Panc1 (cell line): ENCODE measurements at regions not wholly inside any gene's neighbourhood (a gene's known extent, or its start where the extent isn't known, plus 50 kb on each side); places are given as distances from the start of the nearest gene placed in this dataset.

Source experiments
- ATAC-seq: fragments of 200-7000 bp; cut with Tn5 transposase; 2 replicates; pipeline ENCODE4 v1.9.1; 2020; ENCODE audit warnings: mild to moderate bottlenecking, moderate library complexity
- BruUV-seq: library from RNA; stranded (reverse); fragments of 400-500 nt; replicated peaks from 2 replicates; lab custom pipeline; 2021; lab: Mats Ljungman, UMichigan
- CTCF ChIA-PET: fragments of 300-600 bp; sonication (Branson Sonifier 250); formaldehyde crosslinking; loops from one replicate; lab custom pipeline; 2022; ENCODE audit warnings: antibody characterized with exemption; lab: Charles Lee
- POLR2A ChIA-PET: fragments of 300-600 bp; sonication (Branson Sonifier 250); formaldehyde crosslinking; loops from one replicate; lab custom pipeline; 2022; ENCODE audit warnings: antibody characterized with exemption; lab: Charles Lee
- DNase-seq: peaks from one replicate; pipeline ENCODE4 v3.0.0-alpha.2; 2010; ENCODE audit warnings: low read depth, low spot score
- H3K27ac ChIP-seq: 2 replicates; pipeline ENCODE4 v1.5.1; 2011; ENCODE audit warnings: mild to moderate bottlenecking, low read length, inconsistent platforms
- H3K27me3 ChIP-seq: fragments of 200-500 bp; sonication (Bioruptor generic); 2 replicates; pipeline ENCODE4 v1.6.0; 2014; ENCODE audit warnings: low read length, inconsistent platforms; ENCODE audit not compliant: control insufficient read depth, insufficient read depth
- H3K36me3 ChIP-seq: fragments of 200-500 bp; sonication (Bioruptor generic); 2 replicates; pipeline ENCODE4 v1.5.1; 2014; ENCODE audit warnings: inconsistent platforms, mild to moderate bottlenecking, low read length, moderate library complexity; ENCODE audit not compliant: control insufficient read depth, insufficient read depth
- H3K4me1 ChIP-seq: 2 replicates; pipeline ENCODE4 v1.5.1; 2011; ENCODE audit warnings: inconsistent platforms, mild to moderate bottlenecking, low read length, moderate library complexity; ENCODE audit not compliant: control insufficient read depth, insufficient read depth
- H3K4me3 ChIP-seq, 2 experiments: 2 replicates each; pipeline ENCODE4 v1.5.1; 2011 to 2012; ENCODE audit warnings: low read depth in 2 of 2, low read length in 2 of 2, mild to moderate bottlenecking in 2 of 2, inconsistent platforms in 1 of 2, moderate library complexity in 1 of 2
- H3K9me3 ChIP-seq: fragments of 200-500 bp; sonication (Bioruptor generic); 2 replicates; pipeline ENCODE4 v1.5.1; 2014; ENCODE audit warnings: low read depth, mild to moderate bottlenecking, inconsistent platforms, low read length, moderate library complexity; ENCODE audit not compliant: control insufficient read depth, insufficient read depth
- CTCF ChIP-seq: fragments of 450-650 bp; IDR thresholded peaks from 2 replicates; pipeline ENCODE4 v1.5.1; 2017; ENCODE audit warnings: mild to moderate bottlenecking
- POLR2AphosphoS5 ChIP-seq: IDR thresholded peaks from 2 replicates; pipeline ENCODE4 v1.6.1; 2012; ENCODE audit warnings: mild to moderate bottlenecking, low read depth, low read length, moderate library complexity
- SIN3A ChIP-seq: IDR thresholded peaks from 2 replicates; pipeline ENCODE4 v1.6.1; 2012; ENCODE audit warnings: low read depth, mild to moderate bottlenecking, low read length, moderate library complexity, borderline replicate concordance; ENCODE audit not compliant: insufficient read depth
- TCF7L2 ChIP-seq: IDR thresholded peaks from 2 replicates; pipeline ENCODE4 v1.6.1; 2011; ENCODE audit warnings: mild to moderate bottlenecking, low read depth, low read length, inconsistent platforms
- in situ Hi-C: cut with HindIII; loops from 2 replicates; pipeline ENCODE4 v1.10.0; 2016; ENCODE audit warnings: low sequenced_read_pairs, low pct_unique_long_range_greater_than_20kb
- intact Hi-C: fragments of 100-400 bp; cut with micrococcal nuclease; formaldehyde crosslinking; loops from one replicate; pipeline ENCODE4 v1.10.0; 2022; ENCODE audit not compliant: unreplicated experiment
- TF ChIP-seq, protein P1 (sequence below), 2 experiments: IDR thresholded peaks; 2 replicates each; pipeline ENCODE4 v1.6.1; 2011 to 2012; ENCODE audit warnings: low read depth in 2 of 2, control low read depth in 1 of 2, low read length in 1 of 2, mild to moderate bottlenecking in 1 of 2, moderate library complexity in 1 of 2; ENCODE audit not compliant: insufficient read depth in 1 of 2

- ATAC-seq (no peak), DNase-seq (no peak)
- in situ Hi-C loops = no loop called here
- no TSS peak for BruUV-seq
- intact Hi-C loops = no loop called here
- TF ChIP-seq SIN3A = no peak
- no peak for TF ChIP-seq TCF7L2
- TF ChIP-seq POLR2AphosphoS5 = no peak
- TF ChIP-seq, protein P1, sequence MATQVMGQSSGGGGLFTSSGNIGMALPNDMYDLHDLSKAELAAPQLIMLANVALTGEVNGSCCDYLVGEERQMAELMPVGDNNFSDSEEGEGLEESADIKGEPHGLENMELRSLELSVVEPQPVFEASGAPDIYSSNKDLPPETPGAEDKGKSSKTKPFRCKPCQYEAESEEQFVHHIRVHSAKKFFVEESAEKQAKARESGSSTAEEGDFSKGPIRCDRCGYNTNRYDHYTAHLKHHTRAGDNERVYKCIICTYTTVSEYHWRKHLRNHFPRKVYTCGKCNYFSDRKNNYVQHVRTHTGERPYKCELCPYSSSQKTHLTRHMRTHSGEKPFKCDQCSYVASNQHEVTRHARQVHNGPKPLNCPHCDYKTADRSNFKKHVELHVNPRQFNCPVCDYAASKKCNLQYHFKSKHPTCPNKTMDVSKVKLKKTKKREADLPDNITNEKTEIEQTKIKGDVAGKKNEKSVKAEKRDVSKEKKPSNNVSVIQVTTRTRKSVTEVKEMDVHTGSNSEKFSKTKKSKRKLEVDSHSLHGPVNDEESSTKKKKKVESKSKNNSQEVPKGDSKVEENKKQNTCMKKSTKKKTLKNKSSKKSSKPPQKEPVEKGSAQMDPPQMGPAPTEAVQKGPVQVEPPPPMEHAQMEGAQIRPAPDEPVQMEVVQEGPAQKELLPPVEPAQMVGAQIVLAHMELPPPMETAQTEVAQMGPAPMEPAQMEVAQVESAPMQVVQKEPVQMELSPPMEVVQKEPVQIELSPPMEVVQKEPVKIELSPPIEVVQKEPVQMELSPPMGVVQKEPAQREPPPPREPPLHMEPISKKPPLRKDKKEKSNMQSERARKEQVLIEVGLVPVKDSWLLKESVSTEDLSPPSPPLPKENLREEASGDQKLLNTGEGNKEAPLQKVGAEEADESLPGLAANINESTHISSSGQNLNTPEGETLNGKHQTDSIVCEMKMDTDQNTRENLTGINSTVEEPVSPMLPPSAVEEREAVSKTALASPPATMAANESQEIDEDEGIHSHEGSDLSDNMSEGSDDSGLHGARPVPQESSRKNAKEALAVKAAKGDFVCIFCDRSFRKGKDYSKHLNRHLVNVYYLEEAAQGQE (IDR thresholded peaks at IDR 0.05; ENCODE audit: insufficient read depth in 1 of 2, low read depth in 2 of 2, low read length in 1 of 2) = no peak
- TF ChIP-seq CTCF = no peak
- H3K27ac ChIP-seq = no peak overlapping the region
- H3K27me3 ChIP-seq = no peaks in the 10 kb centered on the region
- ChIA-PET CTCF (no interaction called here), POLR2A (no interaction called here)
- no peaks in the 10 kb centered on the region for H3K4me1 ChIP-seq
- H3K9me3 ChIP-seq = no peaks in the 10 kb centered on the region
- no peak overlapping the region for H3K4me3 ChIP-seq
- no peaks in the 10 kb centered on the region for H3K36me3 ChIP-seq
These were observed 374.8 kb upstream of the FAT1 start for GRCh38 chr4:187098429-187098828.

DNA sequence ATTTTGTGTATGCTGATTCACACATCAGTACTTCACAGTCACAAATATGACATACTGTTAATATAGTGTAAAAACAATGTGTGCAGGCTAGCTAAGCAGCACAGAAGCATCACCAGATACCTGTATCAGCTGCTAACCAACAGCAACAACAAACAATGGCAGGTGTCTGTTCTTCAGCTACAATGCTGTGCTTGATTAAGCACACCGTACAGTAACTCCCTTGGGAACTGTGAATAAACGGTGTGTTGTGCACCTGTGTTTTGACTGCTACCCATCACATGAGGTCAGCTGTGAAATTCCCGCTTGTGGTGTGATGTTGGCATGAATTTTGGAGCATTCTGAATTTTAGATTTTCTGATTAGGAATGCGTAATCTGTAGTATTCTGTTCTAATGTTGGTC lies 379.7 kb upstream of the FAT1 start:
- H3K36me3 ChIP-seq = no peaks in the 10 kb centered on the region
- intact Hi-C loops (no loop called here), in situ Hi-C loops (no loop called here)
- no peaks in the 10 kb centered on the region for H3K27me3 ChIP-seq
- ChIA-PET CTCF (no interaction called here), POLR2A (no interaction called here)
- no peaks in the 10 kb centered on the region for H3K4me1 ChIP-seq
- DNase-seq (no peak), ATAC-seq (no peak)
- H3K9me3 ChIP-seq = no peaks in the 10 kb centered on the region
- H3K27ac ChIP-seq = no peak overlapping the region
- no peak overlapping the region for H3K4me3 ChIP-seq
- TF ChIP-seq TCF7L2 (no peak), SIN3A (no peak), CTCF (no peak), POLR2AphosphoS5 (no peak)
- TF ChIP-seq, protein P1 (IDR thresholded peaks at IDR 0.05; ENCODE audit: insufficient read depth in 1 of 2, low read depth in 2 of 2, low read length in 1 of 2) = no peak
- no TSS peak for BruUV-seq
